NCI-H82 (cell line): ENCODE measurements at regions not wholly inside any gene's neighbourhood (a gene's known extent, or its start where the extent isn't known, plus 50 kb on each side); places are given as distances from the start of the nearest gene placed in this dataset.
A peak's percentile ranks its signal among the peaks of the same experiment; 100 is the strongest.
"Not testable (repeated sequence)": the region's sequence is repeated elsewhere in the genome, so short reads cannot be mapped to it uniquely, and the experiment has no call there.

Source experiments
- DNase-seq: peaks from one replicate; lab custom pipeline; 2025; lab: John Stamatoyannopoulos, UW

- peak; percentile 18 for DNase-seq
These were observed 215.3 kb downstream of the ANKRD30B start for GRCh38 chr18:14963246-14963645.

GRCh38 chr18:14964002-14964401 is 216.0 kb downstream of the ANKRD30B start:
- DNase-seq = no peak

- DNase-seq = no peak
These were observed 216.4 kb downstream of the ANKRD30B start for GRCh38 chr18:14964406-14964805.

- not testable (repeated sequence) for DNase-seq
These were observed 217.0 kb downstream of the ANKRD30B start for GRCh38 chr18:14964976-14965375.

- DNase-seq = no peak
These were observed 217.6 kb downstream of the ANKRD30B start for GRCh38 chr18:14965553-14965952.

- not testable (repeated sequence) for DNase-seq
These were observed 219.3 kb downstream of the ANKRD30B start for GRCh38 chr18:14967246-14967645.

- no peak for DNase-seq
These were observed 221.5 kb downstream of the ANKRD30B start for GRCh38 chr18:14969500-14969899.

GRCh38 chr18:14970027-14970426 is 222.1 kb downstream of the ANKRD30B start:
- DNase-seq = no peak

- DNase-seq = no peak
These were observed 223.7 kb downstream of the ANKRD30B start for GRCh38 chr18:14971461-14972185.

GRCh38 chr18:14973421-14973820 is 225.4 kb downstream of the ANKRD30B start:
- DNase-seq = not testable (repeated sequence)

GRCh38 chr18:14974088-14974487 is 226.1 kb downstream of the ANKRD30B start:
- DNase-seq = no peak

- DNase-seq = no peak
These were observed 226.6 kb downstream of the ANKRD30B start for GRCh38 chr18:14974576-14974975.

GRCh38 chr18:14975431-14975830 is 227.5 kb downstream of the ANKRD30B start:
- no peak for DNase-seq

- no peak for DNase-seq
These were observed 228.9 kb downstream of the ANKRD30B start for GRCh38 chr18:14976736-14977430.

- no peak for DNase-seq
These were observed 230.2 kb downstream of the ANKRD30B start for GRCh38 chr18:14978191-14978590.

- peak; percentile 84 for DNase-seq
These were observed 231.1 kb downstream of the ANKRD30B start for GRCh38 chr18:14978962-14979535.

GRCh38 chr18:14979875-14980274 is 231.9 kb downstream of the ANKRD30B start:
- DNase-seq = no peak

- not testable (repeated sequence) for DNase-seq
These were observed 236.6 kb downstream of the ANKRD30B start for GRCh38 chr18:14984531-14984930.

GRCh38 chr18:14985291-14986013 is 237.5 kb downstream of the ANKRD30B start:
- DNase-seq = not testable (repeated sequence)

GRCh38 chr18:14987377-14987776 is 239.4 kb downstream of the ANKRD30B start:
- DNase-seq = not testable (repeated sequence)

GRCh38 chr18:14987960-14988710 is 240.2 kb downstream of the ANKRD30B start:
- DNase-seq = not testable (repeated sequence)

- DNase-seq = not testable (repeated sequence)
These were observed 241.6 kb downstream of the ANKRD30B start for GRCh38 chr18:14989569-14989968.
